Testis (tissue), 2 donors: ENCODE measurements at regions not wholly inside any gene's neighbourhood (a gene's known extent, or its start where the extent isn't known, plus 50 kb on each side); places are given as distances from the start of the nearest gene placed in this dataset.

Experiments
- POLR2A ChIP-seq: fragments of 450-650 bp; IDR thresholded peaks from one replicate; pipeline ENCODE4 v1.6.1; 2017; ENCODE audit warnings: antibody characterized with exemption, mild to moderate bottlenecking, moderate library complexity
- TF ChIP-seq, protein P1 (sequence below), 3 experiments: fragments of 450-650 bp in 2 of 3; fragments of 200-600 bp in 1 of 3; sonication (generic) in 1 of 3; IDR thresholded peaks; one replicate each; pipeline ENCODE4 v1.5.1; 2016 to 2019; ENCODE audit warnings: antibody characterized with exemption in 3 of 3, mild to moderate bottlenecking in 2 of 3, moderate library complexity in 1 of 3

- TF ChIP-seq, protein P1, sequence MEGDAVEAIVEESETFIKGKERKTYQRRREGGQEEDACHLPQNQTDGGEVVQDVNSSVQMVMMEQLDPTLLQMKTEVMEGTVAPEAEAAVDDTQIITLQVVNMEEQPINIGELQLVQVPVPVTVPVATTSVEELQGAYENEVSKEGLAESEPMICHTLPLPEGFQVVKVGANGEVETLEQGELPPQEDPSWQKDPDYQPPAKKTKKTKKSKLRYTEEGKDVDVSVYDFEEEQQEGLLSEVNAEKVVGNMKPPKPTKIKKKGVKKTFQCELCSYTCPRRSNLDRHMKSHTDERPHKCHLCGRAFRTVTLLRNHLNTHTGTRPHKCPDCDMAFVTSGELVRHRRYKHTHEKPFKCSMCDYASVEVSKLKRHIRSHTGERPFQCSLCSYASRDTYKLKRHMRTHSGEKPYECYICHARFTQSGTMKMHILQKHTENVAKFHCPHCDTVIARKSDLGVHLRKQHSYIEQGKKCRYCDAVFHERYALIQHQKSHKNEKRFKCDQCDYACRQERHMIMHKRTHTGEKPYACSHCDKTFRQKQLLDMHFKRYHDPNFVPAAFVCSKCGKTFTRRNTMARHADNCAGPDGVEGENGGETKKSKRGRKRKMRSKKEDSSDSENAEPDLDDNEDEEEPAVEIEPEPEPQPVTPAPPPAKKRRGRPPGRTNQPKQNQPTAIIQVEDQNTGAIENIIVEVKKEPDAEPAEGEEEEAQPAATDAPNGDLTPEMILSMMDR (IDR thresholded peaks at IDR 0.05) = no peak
- TF ChIP-seq POLR2A = no peak
Observed at GRCh38 chr4:110735686-110736085, 112.8 kb upstream of the PITX2 start.
